Epithelial cell of proximal tubule (primary cell): ENCODE measurements at regions not wholly inside any gene's neighbourhood (a gene's known extent, or its start where the extent isn't known, plus 50 kb on each side); places are given as distances from the start of the nearest gene placed in this dataset.

Source experiments
- DNase-seq: peaks from one replicate; pipeline ENCODE4 v3.0.0-alpha.2; 2011; ENCODE audit warnings: low read depth
- H3K4me3 ChIP-seq: 2 replicates; pipeline ENCODE4 v1.5.1; 2011; ENCODE audit warnings: low read depth, mild to moderate bottlenecking, low read length
- CTCF ChIP-seq: conservative IDR thresholded peaks from 2 replicates; pipeline ENCODE4 v1.5.1; 2012; ENCODE audit warnings: low read depth, mild to moderate bottlenecking, low read length

- H3K4me3 ChIP-seq: no peak overlapping the region
- peak; percentile 89 for TF ChIP-seq CTCF
- DNase-seq: no peak
Observed at GRCh38 chr18:32549248-32550110, 78.8 kb upstream of the GAREM1 start.

- H3K4me3 ChIP-seq: no peak overlapping the region
- no peak for DNase-seq
- TF ChIP-seq CTCF: no peak
Observed at GRCh38 chr18:32548688-32549087, 78.0 kb upstream of the GAREM1 start.

- DNase-seq: no peak
- no peak for TF ChIP-seq CTCF
- H3K4me3 ChIP-seq: no peak overlapping the region
Observed at GRCh38 chr18:32545631-32546030, 74.9 kb upstream of the GAREM1 start.

GRCh38 chr18:32544088-32544487 is 73.4 kb upstream of the GAREM1 start:
- H3K4me3 ChIP-seq: no peak overlapping the region
- no peak for TF ChIP-seq CTCF
- DNase-seq: no peak

GRCh38 chr18:32542221-32542798 is 71.6 kb upstream of the GAREM1 start:
- TF ChIP-seq CTCF: no peak
- DNase-seq: peak; percentile 99
- no peak overlapping the region for H3K4me3 ChIP-seq

GRCh38 chr18:32530947-32531651 is 60.4 kb upstream of the GAREM1 start:
- peak; percentile 74 for DNase-seq
- H3K4me3 ChIP-seq: no peak overlapping the region
- no peak for TF ChIP-seq CTCF
